HG02970 (cell line): ENCODE measurements at regions not wholly inside any gene's neighbourhood (a gene's known extent, or its start where the extent isn't known, plus 50 kb on each side); places are given as distances from the start of the nearest gene placed in this dataset.
"Not testable (repeated sequence)": the region's sequence is repeated elsewhere in the genome, so short reads cannot be mapped to it uniquely, and the experiment has no call there.

ENCODE experiments used
- ATAC-seq: cut with Tn5 transposase; IDR thresholded peaks from one replicate; pipeline ENCODE4 v1.9.1; 2021; ENCODE audit warnings: mild to moderate bottlenecking, moderate library complexity, moderate number of reproducible peaks; ENCODE audit not compliant: unreplicated experiment, low FRiP score

DNA sequence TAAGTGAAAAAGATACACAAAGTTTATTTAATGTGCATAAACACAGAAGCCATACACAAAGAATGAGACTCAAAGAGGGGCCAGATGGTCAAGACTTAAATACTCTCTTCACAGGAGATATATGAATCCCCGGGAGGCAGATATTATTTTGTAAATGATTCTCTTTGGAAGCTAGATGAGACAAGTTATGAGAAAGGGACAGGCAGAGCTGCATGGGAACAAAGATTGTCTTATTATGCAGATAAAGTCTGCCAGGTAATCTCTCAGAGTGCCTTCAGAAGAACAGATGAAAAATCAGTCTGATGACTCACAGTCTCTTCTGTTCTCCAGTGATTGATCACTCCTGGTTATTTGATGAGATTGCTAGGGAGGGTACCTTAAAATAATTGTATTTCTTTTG, 89.0 kb downstream of the NAF1 start:
- ATAC-seq = no peak

- no peak for ATAC-seq
Observed at GRCh38 chr4:163072222-163072621, 94.5 kb downstream of the NAF1 start.

- no peak for ATAC-seq
Observed at GRCh38 chr4:163071308-163071707, 95.4 kb downstream of the NAF1 start.

- no peak for ATAC-seq
Observed at GRCh38 chr4:163070023-163070422, 96.7 kb downstream of the NAF1 start.

DNA sequence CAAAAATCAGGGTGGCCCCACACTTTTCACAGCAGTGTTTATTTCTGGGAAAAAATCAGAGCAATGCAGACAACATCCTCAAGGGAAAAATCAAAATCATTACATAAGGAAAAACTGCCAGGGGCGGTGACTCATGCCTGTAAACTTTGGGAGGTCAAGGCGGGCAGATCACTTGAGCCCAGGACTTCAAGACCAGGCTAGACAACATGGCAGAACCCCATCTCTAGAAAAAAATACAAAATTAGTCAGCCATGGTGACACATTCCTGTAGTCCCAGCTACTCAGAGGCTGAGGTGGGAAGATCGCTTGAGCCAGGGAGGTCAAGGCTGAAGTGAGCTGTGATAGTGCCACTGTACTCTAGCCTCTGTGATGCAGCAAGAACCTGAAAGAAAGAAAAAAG, 102.8 kb downstream of the NAF1 start:
- ATAC-seq = no peak

DNA sequence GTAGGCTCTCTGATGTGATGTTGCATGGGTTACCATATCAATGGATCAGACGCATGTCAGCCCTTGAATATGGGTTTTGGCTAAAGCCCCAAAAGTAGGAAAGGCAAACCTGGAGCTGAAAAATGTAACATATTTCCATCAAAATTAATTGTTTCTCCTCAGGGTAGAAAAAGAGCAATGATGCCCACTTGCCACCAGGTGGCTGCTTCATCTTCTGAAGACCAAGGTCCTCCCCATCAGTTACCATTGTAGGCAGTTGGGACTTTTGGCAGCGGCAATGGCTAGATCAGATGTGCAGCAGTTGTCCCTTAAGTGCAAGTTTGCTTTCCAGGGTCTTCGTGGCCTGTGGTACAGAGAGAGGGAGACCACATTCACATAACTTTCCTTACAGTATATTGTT, 118.2 kb downstream of the NAF1 start:
- peak; percentile 65 for ATAC-seq

- ATAC-seq = peak; percentile 76
Observed at GRCh38 chr4:163042306-163042705, 124.4 kb downstream of the NAF1 start.

DNA sequence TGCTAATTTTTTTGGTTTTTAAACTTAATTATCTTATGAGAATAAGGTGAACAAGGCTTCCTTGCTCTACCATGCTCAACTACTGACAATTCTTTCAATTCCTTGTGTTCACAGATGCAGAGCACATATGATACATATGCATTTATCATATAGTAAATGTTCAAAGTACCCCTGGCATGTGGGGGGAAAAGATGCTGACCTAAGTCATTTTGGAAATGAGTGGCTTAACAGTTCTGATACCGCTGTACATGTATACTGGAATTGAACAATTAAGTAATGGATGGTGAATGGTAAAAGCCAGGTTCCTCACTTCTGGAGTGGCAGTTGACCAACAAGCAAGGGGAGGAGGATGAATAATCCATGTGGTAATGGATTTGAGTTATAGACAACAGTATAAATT, 149.6 kb downstream of the NAF1 start:
- no peak for ATAC-seq

DNA sequence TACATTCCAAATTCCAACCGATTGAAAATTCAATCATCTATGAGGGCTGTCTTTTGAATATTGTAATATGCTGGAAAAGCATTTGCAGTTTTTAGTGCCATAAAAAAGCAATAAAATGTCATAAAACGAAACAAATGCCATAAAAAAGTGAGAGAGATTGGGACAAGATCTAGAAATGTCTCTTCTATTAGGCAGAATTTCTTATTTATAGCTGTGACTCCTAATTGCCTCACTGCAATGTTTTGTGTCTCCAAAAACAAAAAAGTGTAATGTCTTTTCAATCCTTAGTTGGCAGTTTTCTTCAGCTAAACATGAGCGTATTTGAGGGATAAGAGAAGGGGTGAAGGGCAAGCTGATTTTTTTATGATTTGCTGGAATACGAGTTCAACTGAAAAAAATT, 153.9 kb downstream of the NAF1 start:
- ATAC-seq = no peak

- no peak for ATAC-seq
Observed at GRCh38 chr4:163003979-163004378, 162.7 kb downstream of the NAF1 start.

GRCh38 chr4:162988530-162988929, 178.2 kb downstream of the NAF1 start:
- no peak for ATAC-seq

GRCh38 chr4:162985131-162985530, 181.6 kb downstream of the NAF1 start:
- ATAC-seq = no peak

- ATAC-seq = no peak
Observed at GRCh38 chr4:162984621-162985020, 182.1 kb downstream of the NAF1 start.

DNA sequence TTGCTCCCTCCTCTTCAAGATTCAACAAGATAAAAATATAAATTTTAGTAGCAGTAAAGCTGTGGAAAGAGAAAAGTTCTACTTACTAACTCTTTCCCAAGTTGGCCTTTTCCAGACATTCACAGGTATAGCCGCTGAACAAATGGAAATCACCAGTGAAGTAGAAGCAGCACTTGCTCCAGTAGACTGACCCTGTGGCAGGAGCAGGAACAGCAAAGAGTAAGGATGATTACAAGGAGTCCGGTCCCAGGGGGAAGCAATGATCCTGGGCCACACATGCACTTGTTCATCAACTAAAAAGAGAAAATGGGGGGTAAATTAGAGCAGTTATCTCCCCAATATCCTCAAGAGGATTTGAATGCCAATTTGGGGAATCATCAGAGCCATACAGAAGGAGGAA, 184.9 kb downstream of the NAF1 start:
- no peak for ATAC-seq

DNA sequence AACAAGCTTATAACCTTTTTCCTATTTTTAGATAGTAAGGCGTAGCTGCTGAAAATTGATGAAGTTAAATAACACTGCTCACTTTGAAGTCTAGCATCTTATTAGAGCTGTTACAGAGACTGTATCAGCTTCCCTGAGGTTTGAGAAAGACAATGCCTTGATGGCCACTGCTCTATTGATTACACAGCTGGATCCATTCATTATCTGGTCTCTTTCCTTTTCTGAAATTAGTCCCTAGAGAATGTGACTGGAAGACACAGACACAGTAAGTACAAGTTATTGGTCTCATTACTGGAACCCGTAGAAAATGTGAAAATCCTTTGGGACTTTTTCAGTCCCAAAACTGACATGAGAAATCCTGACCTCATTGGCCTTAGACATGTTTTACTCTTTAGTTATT, 188.3 kb downstream of the NAF1 start:
- ATAC-seq = no peak

GRCh38 chr4:162977788-162978187, 188.9 kb downstream of the NAF1 start:
- ATAC-seq = no peak

DNA sequence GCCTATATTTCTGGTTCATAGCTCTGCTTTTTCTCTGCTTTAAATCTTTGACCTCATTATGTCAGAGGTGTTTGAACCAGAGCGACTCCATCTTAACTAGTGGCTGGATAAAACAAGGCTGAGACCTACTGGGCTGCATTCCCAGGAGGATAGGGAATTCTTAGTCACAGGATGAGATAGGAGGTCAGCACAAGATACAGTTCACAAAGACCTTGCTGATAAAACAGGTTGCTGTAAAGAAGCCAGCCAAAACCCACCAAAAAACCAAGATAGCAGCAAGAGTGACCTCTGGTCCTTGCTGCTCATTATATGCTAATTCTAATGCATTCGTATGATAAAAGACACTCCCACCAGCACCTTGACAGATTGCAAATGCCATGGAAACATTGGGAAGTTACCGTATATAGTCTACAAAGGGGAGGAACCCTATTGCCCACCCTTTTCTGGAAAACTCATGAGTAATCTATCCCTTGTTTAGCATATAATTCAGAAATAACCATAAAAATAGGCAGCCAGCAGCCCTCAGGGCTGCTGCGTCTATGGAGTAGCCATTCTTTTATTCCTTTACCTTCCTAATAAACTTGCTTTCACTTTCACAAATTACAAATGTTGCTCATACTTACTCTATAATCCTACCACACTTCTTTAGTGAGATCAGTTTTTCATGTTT, 193.9 kb downstream of the NAF1 start:
- ATAC-seq = no peak

DNA sequence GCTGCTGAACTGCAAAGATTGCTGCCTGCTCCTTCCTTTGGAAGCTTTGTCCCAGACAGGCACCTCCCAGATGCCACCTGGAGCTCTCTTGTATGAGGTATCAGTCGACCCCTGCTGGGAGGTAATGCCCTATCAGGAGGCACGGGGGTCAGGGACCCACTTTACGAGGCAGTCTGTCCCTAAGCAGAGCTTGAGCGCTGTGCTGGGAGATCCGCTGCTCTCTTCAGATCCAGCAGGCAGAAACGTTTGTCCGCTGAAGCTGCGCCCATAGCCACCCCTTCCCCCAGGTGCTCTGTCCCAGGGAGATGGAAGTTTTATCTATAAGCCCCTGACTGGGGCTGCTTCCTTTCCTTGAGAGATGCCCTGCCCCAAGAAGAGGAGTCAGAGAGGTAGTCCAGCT, 197.5 kb downstream of the NAF1 start:
- ATAC-seq = no peak

GRCh38 chr4:162965978-162966377, 200.7 kb downstream of the NAF1 start:
- not testable (repeated sequence) for ATAC-seq

- ATAC-seq = no peak
Observed at GRCh38 chr4:162959046-162959445, 207.6 kb downstream of the NAF1 start.

- no peak for ATAC-seq
Observed at GRCh38 chr4:162957521-162958143, 209.1 kb downstream of the NAF1 start.

DNA sequence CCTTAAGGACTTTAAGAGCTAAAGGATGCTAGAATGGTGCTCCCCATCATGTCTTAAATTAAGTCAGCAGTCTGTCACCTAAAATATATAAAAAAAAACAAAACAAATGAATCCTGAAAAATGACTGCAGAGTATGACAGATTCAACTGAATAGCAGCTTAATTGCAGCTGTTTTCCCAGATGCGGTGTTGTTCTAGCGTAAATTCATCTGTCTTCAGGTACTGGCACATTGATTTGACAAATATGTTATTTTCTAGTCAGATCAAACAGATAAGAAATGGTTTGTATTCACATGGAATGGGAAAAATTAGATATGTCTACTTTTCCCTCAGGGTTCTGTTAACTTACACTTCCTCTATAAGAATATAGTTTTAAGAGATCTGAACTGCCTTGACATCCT, 211.7 kb downstream of the NAF1 start:
- no peak for ATAC-seq
